Lung (tissue), 11 donors: ENCODE measurements at regions not wholly inside any gene's neighbourhood (a gene's known extent, or its start where the extent isn't known, plus 50 kb on each side); places are given as distances from the start of the nearest gene placed in this dataset.
"Not testable (repeated sequence)": the region's sequence is repeated elsewhere in the genome, so short reads cannot be mapped to it uniquely, and the experiment has no call there.

Experiments
- ATAC-seq: fragments of 200-7000 bp; cut with Tn5 transposase; one replicate; pipeline ENCODE4 v1.9.1; 2020; ENCODE audit warnings: moderate number of reproducible peaks; ENCODE audit not compliant: insufficient read depth, low FRiP score
- DNase-seq, 3 donors: peaks; one replicate each; pipeline ENCODE4 v3.0.0-alpha.2; 2013 to 2017
- H3K27ac ChIP-seq, 2 donors: one replicate each; pipeline ENCODE4 v1.5.1; 2013; ENCODE audit warnings: mild to moderate bottlenecking in 2 of 2, moderate library complexity in 2 of 2, control low read depth in 1 of 2, inconsistent platforms in 1 of 2, low read depth in 1 of 2, low read length in 1 of 2
- H3K27me3 ChIP-seq, 3 donors: one replicate each; pipeline ENCODE4 v1.5.1; 2013; ENCODE audit warnings: low read length in 2 of 3; ENCODE audit not compliant: control insufficient read depth in 3 of 3, insufficient read depth in 3 of 3
- H3K36me3 ChIP-seq, 4 donors: one replicate each; pipeline ENCODE4 v1.5.1; 2013; ENCODE audit warnings: low read length in 4 of 4, mild to moderate bottlenecking in 1 of 4, moderate library complexity in 1 of 4; ENCODE audit not compliant: control insufficient read depth in 4 of 4, insufficient read depth in 4 of 4
- H3K4me1 ChIP-seq, 5 donors: one replicate each; pipeline ENCODE4 v1.5.1; 2013; ENCODE audit warnings: low read length in 5 of 5, mild to moderate bottlenecking in 2 of 5, moderate library complexity in 1 of 5; ENCODE audit not compliant: control insufficient read depth in 5 of 5, insufficient read depth in 5 of 5
- H3K4me3 ChIP-seq: one replicate; pipeline ENCODE4 v1.5.1; 2013; ENCODE audit warnings: mild to moderate bottlenecking, control low read depth, moderate library complexity
- H3K9ac ChIP-seq, 2 donors: one replicate each; pipeline ENCODE4 v1.5.1; 2013; ENCODE audit warnings: low read length in 2 of 2, control low read depth in 1 of 2; ENCODE audit not compliant: insufficient read depth in 1 of 2
- H3K9me3 ChIP-seq, 4 donors: one replicate each; pipeline ENCODE4 v1.5.1; 2013; ENCODE audit warnings: low read length in 3 of 4, mild to moderate bottlenecking in 1 of 4, moderate library complexity in 1 of 4; ENCODE audit not compliant: control insufficient read depth in 4 of 4, insufficient read depth in 3 of 4
- CTCF ChIP-seq: IDR thresholded peaks from 2 replicates; pipeline ENCODE4 v1.5.1; 2012; ENCODE audit warnings: mild to moderate bottlenecking; ENCODE audit errors: control extremely low read depth, extremely low read depth
- WGBS, 2 donors: extraction: QIAGEN DNeasy Blood & Tissue Kit; methylation state at CpG; one replicate each; pipeline ENCODE4 v1.1.7; 2013; 5-methylcytosine and 5-hydroxymethylcytosine counted together
- donor health status: control.
- donor health status: control.
- donor health status: Bipolar disorder and iron deficiency.
- donor health status: healthy.
- donor health status: DM: yes; HTN: yes; CAD: no.

GRCh38 chr6:67879105-67879904 lies 755.8 kb upstream of the ADGRB3 start:
- H3K27me3 ChIP-seq, H3K9me3 ChIP-seq, H3K4me1 ChIP-seq, DNase-seq, ATAC-seq, H3K27ac ChIP-seq, H3K4me3 ChIP-seq, H3K9ac ChIP-seq, H3K36me3 ChIP-seq: not testable (repeated sequence)
- WGBS, 2 donors: 96 to 97% methylated on average over 1 of the region's 1 CpG

GRCh38 chr6:67878216-67878615 lies 756.9 kb upstream of the ADGRB3 start:
- not testable (repeated sequence) for DNase-seq, H3K4me1 ChIP-seq, ATAC-seq, H3K27ac ChIP-seq, H3K9me3 ChIP-seq, H3K36me3 ChIP-seq, H3K9ac ChIP-seq, H3K27me3 ChIP-seq, H3K4me3 ChIP-seq
- WGBS, 2 donors: 90 to 91% methylated on average over 7 of the region's 7 CpGs

GRCh38 chr6:67877288-67877687 lies 757.8 kb upstream of the ADGRB3 start:
- 81 to 90% methylated on average over 2 of the region's 2 CpGs for WGBS, 2 donors
- ATAC-seq (no peak), DNase-seq (no peak)
- Histone ChIP-seq H3K4me3 (no peak overlapping the region), H3K27ac (no peak overlapping the region), H3K4me1 (no peaks in the 10 kb centered on the region), H3K9me3 (no peaks in the 10 kb centered on the region), H3K9ac (no peak overlapping the region), H3K27me3 (no peaks in the 10 kb centered on the region), H3K36me3 (no peaks in the 10 kb centered on the region)
- TF ChIP-seq CTCF: no peak

- ATAC-seq (no peak), DNase-seq (no peak)
- H3K9ac ChIP-seq: no peak overlapping the region
- H3K4me3 ChIP-seq: no peak overlapping the region
- no peaks in the 10 kb centered on the region for H3K27me3 ChIP-seq
- no peak overlapping the region for H3K27ac ChIP-seq
- H3K9me3 ChIP-seq: no peaks in the 10 kb centered on the region
- H3K36me3 ChIP-seq: no peaks in the 10 kb centered on the region
- no peaks in the 10 kb centered on the region for H3K4me1 ChIP-seq
- TF ChIP-seq CTCF: no peak
Measured at GRCh38 chr6:67875877-67876383, 759.2 kb upstream of the ADGRB3 start.
